GM12878 (cell line): ENCODE measurements at regions not wholly inside any gene's neighbourhood (a gene's known extent, or its start where the extent isn't known, plus 50 kb on each side); places are given as distances from the start of the nearest gene placed in this dataset.

ENCODE experiments used
- BCL3 ChIP-seq: IDR thresholded peaks from 2 replicates; pipeline ENCODE4 v1.6.1; 2011; ENCODE audit warnings: borderline replicate concordance, low read depth, mild to moderate bottlenecking, moderate library complexity, low read length; ENCODE audit not compliant: insufficient read depth, poor library complexity, severe bottlenecking
- CHD1 ChIP-seq: IDR thresholded peaks from 2 replicates; pipeline ENCODE4 v1.6.1; 2012; ENCODE audit warnings: low read depth, low read length, improper control_type of control experiment
- FOXM1 ChIP-seq: IDR thresholded peaks from 2 replicates; pipeline ENCODE4 v1.6.1; 2012; ENCODE audit warnings: low read depth, mild to moderate bottlenecking, inconsistent platforms, low read length, moderate library complexity
- HDGF ChIP-seq: fragments of 450-650 bp; IDR thresholded peaks from 2 replicates; pipeline ENCODE4 v1.6.1; 2016; ENCODE audit warnings: antibody characterized with exemption
- MXI1 ChIP-seq: fragments of 150-350 bp; IDR thresholded peaks from 2 replicates; pipeline ENCODE4 v1.6.1; 2011; ENCODE audit warnings: low read depth, mild to moderate bottlenecking, inconsistent platforms, low read length, improper control_type of control experiment
- POLR2AphosphoS5 ChIP-seq: IDR thresholded peaks from 2 replicates; pipeline ENCODE4 v1.6.1; 2011; ENCODE audit warnings: mild to moderate bottlenecking, low read length, inconsistent platforms
- REST ChIP-seq: IDR thresholded peaks from 2 replicates; pipeline ENCODE4 v1.6.1; 2012; ENCODE audit warnings: mild to moderate bottlenecking, low read depth, low read length
- SMC3 ChIP-seq: IDR thresholded peaks from 2 replicates; pipeline ENCODE4 v1.6.1; 2011; ENCODE audit warnings: low read length, improper control_type of control experiment, borderline replicate concordance
- SRF ChIP-seq, 2 experiments: IDR thresholded peaks; 2 replicates each; pipeline ENCODE4 v1.6.1; 2011; ENCODE audit warnings: low read depth in 2 of 2, low read length in 2 of 2, mild to moderate bottlenecking in 1 of 2, moderate library complexity in 1 of 2
- TF ChIP-seq, protein P1 (sequence below), 3 experiments: IDR thresholded peaks in 2 of 3; conservative IDR thresholded peaks in 1 of 3; 2 replicates each; pipeline ENCODE4 v1.5.1; 2011; ENCODE audit warnings: low read depth in 3 of 3, low read length in 3 of 3, mild to moderate bottlenecking in 3 of 3, control low read depth in 2 of 3, moderate library complexity in 2 of 3, inconsistent platforms in 1 of 3, mixed read lengths in 1 of 3; ENCODE audit not compliant: control insufficient read depth in 2 of 3, insufficient read depth in 1 of 3; ENCODE audit errors: extremely low read depth in 1 of 3
- TF ChIP-seq, protein P2 (sequence below): IDR thresholded peaks from 2 replicates; pipeline ENCODE4 v1.6.1; 2011; ENCODE audit warnings: low read depth, low read length, improper control_type of control experiment, borderline replicate concordance

DNA sequence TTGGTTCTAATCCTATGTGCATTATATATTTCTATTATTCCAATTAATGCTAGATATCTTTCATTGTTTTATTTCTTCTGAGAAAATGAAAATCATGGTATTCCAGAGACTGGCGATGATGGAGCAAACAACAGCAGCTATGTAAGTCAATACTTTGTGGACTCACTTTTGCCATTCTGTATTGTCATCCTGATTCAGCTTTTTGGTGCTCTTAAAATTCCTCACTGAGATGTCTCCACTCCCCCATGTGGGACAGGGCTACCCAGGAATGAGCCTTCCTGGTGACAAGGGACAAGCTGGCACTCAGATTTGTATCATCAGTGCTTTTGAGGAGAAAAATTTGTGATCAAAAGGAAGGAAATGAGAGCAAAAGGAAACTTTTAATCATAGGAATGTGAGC is 56.7 kb upstream of the XCR1 start:
- TF ChIP-seq, protein P1, sequence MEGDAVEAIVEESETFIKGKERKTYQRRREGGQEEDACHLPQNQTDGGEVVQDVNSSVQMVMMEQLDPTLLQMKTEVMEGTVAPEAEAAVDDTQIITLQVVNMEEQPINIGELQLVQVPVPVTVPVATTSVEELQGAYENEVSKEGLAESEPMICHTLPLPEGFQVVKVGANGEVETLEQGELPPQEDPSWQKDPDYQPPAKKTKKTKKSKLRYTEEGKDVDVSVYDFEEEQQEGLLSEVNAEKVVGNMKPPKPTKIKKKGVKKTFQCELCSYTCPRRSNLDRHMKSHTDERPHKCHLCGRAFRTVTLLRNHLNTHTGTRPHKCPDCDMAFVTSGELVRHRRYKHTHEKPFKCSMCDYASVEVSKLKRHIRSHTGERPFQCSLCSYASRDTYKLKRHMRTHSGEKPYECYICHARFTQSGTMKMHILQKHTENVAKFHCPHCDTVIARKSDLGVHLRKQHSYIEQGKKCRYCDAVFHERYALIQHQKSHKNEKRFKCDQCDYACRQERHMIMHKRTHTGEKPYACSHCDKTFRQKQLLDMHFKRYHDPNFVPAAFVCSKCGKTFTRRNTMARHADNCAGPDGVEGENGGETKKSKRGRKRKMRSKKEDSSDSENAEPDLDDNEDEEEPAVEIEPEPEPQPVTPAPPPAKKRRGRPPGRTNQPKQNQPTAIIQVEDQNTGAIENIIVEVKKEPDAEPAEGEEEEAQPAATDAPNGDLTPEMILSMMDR (IDR thresholded peaks at IDR 0.05 in 2 of 3, conservative IDR thresholded peaks at IDR 0.05 in 1 of 3; ENCODE audit: control insufficient read depth in 2 of 3, extremely low read depth in 1 of 3, insufficient read depth in 1 of 3, low read depth in 3 of 3, low read length in 3 of 3) = no peak
- no peak for TF ChIP-seq CHD1
- TF ChIP-seq, protein P2, sequence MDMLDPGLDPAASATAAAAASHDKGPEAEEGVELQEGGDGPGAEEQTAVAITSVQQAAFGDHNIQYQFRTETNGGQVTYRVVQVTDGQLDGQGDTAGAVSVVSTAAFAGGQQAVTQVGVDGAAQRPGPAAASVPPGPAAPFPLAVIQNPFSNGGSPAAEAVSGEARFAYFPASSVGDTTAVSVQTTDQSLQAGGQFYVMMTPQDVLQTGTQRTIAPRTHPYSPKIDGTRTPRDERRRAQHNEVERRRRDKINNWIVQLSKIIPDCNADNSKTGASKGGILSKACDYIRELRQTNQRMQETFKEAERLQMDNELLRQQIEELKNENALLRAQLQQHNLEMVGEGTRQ = no peak
- no peak for TF ChIP-seq BCL3
- no peak for TF ChIP-seq HDGF
- TF ChIP-seq MXI1 = no peak
- TF ChIP-seq SMC3 = no peak
- TF ChIP-seq POLR2AphosphoS5 = no peak
- TF ChIP-seq REST = no peak
- no peak for TF ChIP-seq SRF (IDR thresholded peaks at IDR 0.05; ENCODE audit: low read depth in 2 of 2, low read length in 2 of 2)
- no peak for TF ChIP-seq FOXM1
